IPS-NIHi7 (cell line): ENCODE measurements at regions not wholly inside any gene's neighbourhood (a gene's known extent, or its start where the extent isn't known, plus 50 kb on each side); places are given as distances from the start of the nearest gene placed in this dataset.
A peak's percentile ranks its signal among the peaks of the same experiment; 100 is the strongest.
"Not testable (repeated sequence)": the region's sequence is repeated elsewhere in the genome, so short reads cannot be mapped to it uniquely, and the experiment has no call there.

Experiments used
- DNase-seq: peaks from one replicate; pipeline ENCODE4 v3.0.0; 2012; ENCODE audit warnings: mixed read lengths; ENCODE audit errors: extremely low spot score

DNA sequence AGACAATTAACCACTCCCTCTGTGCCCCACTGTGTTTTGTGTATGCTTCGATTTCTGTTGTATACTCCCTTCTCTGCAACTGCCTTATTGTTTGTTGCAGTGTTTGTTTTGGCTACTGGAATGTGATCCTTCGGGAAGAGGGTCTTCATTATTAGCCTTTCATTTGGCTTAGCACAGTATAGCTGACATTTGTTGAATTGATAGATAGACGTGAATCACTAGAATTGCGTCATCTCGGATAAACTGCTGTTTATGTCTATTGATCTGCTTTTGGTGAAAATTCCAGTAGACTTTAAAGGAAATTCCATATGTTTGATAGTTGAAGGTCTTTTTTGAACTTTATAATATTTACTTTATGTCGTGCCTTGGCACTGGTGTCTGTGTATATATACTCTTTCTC lies 189.9 kb upstream of the EYA4 start:
- DNase-seq, result no peak

DNA sequence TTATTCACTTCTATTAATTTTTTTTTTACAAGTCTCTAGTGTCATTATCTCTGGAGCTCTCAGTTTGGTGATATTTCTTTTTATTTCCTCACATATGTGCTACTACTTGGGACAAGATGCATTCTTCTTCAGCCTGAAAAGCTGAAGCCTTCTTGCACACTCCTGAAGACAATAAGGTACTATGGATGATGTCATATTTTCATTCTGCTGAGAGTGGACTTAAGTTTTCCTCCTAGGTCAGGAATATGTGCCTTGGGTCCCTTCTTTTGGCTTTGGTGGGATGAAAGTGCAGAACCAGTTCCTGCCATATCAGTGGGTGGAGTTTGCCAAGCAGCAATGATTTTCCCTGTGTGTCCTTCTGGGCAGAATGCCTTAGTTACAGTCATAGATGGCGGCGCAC lies 188.7 kb upstream of the EYA4 start:
- no peak for DNase-seq

DNA sequence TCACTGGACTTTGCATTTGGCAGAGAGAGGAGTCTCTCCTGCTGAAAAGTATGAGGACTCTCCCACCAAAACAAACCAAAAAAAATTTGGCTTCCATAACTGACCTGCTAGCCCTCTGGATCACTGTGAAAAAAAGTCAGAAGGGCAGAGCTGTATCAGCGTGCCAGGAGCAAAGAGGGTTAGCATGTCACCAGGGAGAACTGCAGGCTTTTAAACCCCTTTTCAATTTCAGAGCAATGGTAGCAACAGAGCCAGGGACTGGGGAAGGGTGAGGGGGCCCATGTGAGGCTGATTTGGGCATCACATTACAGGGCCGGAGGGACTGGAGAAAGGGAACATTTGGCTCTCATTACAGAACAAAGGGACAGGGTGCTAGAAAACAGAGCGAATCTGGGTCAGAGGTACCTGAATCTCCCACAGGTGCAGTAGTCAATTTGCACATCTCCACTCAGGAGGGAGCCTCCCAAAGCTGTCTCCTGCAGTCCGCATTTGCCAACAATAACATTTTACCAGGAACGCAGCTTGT lies 185.7 kb upstream of the EYA4 start:
- peak; percentile 46 for DNase-seq

DNA sequence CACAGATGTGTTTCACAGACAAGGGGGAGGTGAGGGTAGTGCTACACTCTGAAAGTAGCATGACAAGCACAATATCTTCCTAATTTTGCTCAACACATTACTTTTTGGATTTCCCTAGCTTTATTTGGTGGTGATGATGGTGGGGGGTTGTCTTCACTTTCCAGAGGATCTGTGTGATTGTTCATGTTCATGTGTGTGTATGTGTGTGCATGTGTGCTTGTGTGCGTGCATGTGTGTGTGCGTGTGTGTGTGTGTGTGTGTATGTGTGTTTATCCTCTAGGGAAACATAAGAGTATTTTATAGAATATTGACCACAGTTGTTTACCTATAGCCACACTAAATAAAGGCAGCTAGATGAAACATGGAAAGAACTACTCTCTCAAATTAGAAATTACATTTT lies 183.8 kb upstream of the EYA4 start:
- no peak for DNase-seq

DNA sequence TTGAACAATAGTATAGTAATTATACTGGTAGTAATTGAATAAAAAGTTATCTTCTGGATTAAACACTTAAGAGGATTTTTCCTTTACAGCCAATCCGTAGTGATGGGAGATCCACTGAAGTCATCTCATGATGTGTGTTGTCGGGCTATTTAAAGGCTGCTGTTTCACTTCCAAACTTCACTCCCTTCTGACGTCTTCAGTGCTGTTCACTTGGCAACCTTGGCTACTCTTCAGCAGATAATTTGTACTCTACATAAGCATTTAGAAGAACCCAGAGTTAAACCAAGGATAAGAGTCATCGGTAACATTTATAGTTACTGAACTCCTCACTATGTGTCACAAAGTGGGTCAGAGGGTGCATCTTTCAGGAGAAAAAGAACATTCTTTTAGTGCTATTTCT lies 179.1 kb upstream of the EYA4 start:
- DNase-seq, result no peak

DNA sequence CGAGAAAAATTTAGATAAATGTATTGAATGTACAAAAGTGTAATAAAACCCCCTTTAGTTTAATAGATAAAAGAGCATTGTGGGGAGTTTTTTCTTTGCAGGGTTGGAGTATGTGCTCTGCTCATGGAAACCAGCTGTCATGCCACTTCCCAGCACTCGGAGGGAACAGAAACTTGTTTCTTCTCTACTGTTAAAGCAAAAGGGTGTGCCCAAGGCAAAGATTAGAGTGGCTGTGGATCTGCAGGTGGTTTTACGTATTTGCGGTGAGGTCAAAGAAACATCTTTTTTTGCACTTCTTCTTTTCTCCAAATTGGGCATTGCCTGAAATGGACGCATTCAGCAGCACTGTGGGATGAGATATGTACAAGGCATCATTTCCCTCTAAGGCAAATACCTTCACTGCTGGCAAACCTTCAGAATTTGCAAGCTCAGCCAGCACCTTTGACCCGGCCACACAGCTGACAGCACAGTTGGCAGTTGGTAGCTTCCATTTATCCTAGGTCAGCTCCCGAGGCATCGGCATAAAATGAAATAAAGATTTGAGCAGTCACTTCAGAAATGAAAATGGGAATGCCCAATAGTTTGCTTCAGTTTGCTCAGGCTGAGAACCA lies 178.4 kb upstream of the EYA4 start:
- no peak for DNase-seq

DNA sequence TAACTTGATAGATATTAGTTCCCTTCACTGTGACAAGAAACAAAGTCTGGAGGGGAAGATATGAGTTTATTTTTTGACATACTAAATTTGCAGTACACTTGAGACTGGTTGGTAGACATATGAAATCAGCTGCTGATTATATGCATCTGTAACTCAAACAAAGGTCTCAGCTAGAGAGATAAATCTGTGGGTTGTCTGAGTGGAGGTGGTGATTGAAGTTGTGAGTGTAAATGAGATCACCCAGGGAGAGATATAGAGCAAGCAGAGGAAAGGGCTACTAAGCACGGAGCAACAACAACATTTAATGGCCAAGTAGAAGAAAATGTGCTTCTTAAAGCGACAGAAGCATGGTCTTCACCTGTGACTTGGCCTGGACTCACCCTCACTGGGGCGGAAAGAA lies 173.2 kb upstream of the EYA4 start:
- no peak for DNase-seq

DNA sequence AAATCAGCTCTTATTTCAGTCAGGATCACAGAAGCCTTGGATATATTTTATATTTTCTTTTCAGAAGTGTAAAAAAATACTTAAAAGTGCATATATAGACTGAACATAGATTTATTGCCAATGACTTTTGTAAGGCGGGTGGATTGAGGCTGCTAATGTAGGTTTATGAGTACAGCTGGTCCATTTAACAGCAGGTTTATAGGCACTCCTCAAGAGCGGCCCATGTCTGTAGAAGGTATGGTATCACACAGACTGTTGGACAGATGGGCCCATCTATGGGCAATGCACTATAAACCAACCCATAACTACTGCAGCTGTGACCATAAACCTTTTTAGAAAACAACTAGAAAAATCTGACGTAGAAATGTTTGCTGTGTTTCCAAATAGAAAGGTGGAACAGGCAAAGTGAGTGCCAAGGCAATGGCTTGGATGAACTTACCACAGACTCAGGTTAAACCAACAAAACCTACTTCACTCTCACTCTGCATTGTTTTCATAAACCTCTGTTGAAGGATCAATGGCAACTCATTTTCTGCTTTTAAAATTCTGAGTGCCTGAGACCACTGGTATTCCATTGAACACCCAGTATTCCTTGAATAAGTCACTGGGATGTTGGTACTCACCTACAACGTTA lies 170.6 kb upstream of the EYA4 start:
- no peak for DNase-seq

DNA sequence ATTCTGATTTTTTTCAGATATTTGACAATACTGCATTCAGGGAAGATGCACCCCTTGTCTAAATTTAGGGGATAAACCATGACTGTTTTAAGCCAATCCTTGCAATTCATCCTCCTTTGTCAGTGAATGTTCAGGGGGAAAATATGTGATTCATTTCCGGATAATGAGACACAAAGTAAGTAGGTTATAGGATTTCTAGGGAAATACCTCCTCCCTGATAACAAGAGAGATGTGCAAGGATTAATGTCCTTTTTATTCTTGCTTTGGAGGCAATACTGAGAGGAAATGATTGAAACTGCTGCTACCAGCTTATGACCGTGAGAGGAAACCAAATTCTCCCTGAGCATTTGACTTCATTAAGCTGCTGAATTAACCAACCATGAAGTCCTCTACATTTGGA lies 161.3 kb upstream of the EYA4 start:
- no peak for DNase-seq

DNA sequence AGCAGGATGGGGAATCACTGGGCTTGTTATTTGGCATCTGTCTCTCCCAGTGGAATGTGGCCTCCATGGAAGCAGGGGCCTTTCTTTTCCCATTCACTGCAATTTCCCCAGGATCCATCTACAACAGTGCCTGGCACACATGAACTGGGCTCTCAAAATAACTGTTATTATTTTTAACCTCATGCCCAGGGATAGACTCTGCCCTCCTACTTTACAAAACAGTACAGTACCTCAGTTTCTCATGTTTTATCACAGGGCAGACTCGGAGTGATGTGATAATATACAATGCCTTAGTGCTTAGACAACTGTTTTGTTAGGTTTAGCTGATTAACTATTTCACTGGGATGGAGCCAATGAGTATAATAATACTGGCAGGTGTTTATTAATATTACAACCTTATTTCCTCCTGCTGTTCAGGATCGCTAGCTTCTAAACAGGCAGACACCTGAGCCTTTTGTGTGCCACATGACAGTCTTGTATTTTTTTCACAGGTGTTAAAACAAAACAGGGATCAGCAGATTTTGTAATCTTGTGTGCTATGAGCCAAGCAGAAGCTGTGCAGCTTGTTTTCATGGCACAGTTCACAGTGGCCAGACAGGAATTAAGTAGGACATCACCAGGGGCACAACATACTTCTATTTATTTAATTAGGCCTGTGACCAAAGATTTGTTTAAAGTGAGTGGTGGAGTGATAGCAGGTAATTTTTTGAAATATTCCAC lies 157.7 kb upstream of the EYA4 start:
- DNase-seq, result no peak

DNA sequence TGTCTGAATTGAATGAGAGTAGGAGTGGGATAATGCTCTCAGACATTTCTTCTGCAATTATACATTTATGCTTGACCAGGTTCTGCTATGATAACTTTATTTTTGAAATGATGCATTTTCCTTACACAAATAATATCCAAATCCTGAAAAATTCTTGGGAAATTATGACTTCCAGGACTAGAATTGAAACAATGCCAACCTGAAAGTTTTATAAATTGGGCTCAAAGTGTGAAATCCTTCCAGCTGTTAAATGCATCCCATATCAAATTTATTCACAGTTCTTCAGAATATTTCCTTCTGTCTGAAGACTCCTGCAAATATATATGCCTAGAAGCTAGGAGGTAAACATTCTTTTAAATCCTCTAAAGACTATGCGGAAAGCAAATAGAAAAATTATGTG lies 155.7 kb upstream of the EYA4 start:
- DNase-seq, result no peak

DNA sequence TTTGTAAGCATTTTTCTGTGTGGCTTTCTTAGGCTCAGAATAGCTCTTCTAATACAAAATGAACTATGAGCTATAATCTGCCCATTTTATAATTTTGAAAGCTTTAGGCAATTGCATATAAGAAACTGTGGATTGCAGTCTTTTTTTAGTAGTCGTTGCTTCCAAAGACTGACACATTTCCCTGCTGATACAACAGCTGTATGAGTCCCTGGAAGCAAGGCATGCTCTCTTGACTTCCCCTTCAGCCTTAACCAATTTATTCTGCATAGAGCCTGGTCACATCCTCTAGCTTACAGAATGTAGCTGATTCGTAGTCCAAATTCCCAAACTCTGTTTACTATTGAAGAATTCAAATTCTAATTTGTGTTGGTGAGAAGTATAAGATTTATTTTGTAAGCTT lies 155.3 kb upstream of the EYA4 start:
- no peak for DNase-seq

DNA sequence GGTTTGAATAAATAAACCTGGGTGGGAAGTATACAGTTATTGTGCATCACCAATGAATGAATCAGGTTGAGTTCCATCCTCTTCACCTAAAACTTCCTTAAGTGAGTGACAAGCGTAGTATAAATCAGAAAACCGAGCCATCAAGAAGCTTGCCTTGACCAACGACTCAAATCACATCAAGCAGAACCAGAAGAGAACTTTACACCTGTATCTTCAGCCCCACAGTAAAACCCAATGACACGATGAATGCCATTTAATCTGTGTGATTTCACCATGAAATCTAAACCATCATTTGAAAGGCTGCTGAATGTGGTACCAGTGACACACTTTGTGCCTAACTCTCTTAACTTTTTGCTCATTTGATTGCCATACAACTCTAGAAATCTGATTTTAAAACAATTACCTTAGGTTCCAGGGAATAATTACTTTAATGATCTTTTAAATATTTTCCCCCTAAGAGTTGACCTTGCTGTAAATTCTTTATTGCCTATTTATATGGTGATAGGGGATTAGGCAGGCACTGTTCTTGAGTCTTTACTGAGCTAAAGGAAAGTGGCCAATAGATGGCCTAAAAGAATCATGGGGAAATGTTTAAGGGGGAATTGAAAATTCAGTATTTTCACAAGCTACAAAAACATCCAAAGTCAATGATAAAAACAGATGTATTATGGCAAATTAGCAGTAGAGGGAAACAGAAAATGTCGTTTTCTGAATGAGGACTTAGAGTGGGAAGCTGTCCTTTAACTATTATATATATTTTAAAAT lies 152.0 kb upstream of the EYA4 start:
- no peak for DNase-seq

DNA sequence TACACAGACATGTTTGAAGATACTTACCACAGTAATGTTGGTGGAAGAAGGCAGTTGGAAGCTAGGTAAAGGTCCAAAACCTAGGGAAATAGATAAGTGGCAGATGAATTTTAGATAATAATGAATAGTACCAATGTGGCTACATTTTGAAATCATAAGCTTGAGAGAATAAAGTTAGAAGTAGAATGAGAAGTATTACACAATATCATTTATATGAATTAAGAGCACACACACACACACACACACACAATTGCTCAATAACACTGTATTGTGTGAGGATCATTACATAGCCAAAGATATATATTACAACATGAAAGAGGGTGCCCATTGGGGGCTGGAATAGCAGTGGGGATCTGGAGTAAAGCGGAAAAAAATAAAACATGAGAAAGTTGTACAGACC lies 149.0 kb upstream of the EYA4 start:
- no peak for DNase-seq

DNA sequence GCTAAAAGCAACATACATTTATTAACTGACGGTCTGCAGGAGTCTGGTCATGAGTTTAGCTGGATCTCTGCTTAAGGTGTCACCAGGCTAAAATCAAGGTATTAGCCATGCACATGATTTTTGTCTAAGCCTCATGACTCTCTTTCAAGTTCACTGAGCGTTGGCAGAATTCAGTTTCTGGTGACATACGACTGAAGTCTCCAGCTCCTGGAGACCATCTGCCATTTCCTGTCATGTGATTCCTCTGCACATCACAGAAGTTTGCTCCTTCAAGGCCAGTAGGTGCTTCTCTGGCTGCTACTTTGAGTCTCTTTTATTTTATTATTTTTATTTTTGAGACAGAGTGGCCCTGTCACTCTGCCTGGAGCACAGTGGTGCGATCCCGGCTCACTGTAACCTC lies 148.4 kb upstream of the EYA4 start:
- no peak for DNase-seq

DNA sequence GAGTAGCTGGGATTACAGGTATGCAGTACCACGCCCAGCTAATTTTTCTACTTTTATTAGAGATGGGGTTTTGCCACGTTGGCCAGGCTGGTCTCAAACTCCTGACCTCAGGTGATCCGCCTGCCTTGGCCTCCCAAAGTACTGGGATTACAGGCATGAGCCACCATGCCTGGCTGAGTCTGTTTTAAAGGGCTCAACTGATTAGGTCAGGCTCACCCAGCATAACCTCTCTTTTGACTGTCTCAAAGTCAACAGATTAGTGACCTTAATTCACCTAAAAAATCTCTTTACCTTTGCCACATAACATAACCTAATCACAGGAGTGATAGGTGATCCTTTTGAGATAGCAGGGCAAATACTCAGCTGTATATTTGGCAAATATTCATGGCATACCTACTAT lies 147.9 kb upstream of the EYA4 start:
- not testable (repeated sequence) for DNase-seq

DNA sequence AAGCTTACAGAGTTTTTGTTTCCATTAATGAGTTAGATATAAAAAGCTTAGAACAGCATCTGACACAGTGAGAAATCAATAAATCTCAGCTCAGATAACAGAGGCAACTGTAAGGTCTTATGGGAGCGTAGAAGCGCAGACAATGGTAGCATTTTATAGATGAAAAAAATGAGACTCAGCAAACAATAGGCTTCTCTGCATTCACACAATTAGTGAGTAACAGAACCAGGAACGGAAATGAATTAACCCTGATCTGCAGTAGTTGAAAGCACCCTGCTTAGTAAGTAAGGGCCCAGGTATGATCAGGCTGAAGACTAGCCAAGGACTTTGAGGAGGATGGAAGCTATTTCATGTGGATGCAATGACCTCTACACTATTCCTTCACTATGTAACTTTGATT lies 147.2 kb upstream of the EYA4 start:
- no peak for DNase-seq

DNA sequence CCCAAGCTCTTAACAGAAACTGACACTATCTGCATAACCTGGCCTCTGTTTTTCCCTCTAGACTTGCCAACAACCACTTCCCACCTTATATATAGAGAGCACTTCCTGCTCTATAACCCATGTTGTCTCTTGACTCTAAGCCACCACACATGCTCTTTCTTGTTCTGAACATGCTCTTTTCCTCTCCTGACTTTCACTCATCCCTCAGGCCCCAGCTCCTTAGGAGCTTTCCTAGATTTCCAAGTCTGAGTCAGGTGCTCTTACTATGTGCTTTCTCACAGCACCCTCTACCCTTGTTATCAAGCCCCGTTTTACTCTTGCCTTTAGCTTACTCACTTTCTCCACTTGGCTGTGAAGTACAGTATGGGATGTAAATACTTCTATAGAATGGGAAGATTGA lies 143.9 kb upstream of the EYA4 start:
- no peak for DNase-seq

DNA sequence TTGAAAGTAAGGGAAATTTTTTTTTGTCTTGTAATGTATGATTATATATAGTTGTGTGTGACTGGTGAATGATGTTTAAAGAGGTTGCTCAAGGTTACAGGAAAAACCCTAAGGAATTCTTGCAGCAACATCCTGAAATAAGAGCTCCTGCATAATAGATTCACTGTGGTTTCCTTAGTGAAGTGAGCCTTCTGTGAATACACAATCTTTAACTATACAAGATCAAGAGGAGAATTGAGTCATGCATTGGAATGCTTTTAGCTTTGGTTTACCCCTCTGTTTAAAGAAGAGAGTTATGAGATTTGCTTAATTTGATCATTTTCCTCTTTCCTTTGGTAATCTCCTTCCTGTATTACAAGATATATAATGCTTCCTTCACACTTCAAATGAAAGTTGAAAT lies 141.6 kb upstream of the EYA4 start:
- DNase-seq, result no peak

DNA sequence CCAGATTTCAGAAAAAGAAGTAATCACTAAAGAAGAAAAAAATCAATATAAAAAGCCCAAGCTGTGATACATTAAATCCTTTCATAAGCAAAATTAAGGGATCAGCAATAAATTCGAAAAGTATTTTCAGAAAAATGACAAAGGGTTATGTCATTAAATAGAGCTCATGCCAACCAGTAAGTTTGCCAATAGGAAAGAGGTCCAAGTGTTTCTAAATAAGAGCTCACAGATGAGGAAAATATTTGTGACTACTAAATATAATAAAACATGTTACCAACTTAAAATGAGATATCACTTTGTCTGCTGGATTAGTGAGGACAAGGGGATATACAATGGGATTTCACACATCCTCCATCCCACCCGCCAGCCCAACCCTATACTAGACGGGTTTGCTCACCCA lies 140.3 kb upstream of the EYA4 start:
- DNase-seq, result no peak

DNA sequence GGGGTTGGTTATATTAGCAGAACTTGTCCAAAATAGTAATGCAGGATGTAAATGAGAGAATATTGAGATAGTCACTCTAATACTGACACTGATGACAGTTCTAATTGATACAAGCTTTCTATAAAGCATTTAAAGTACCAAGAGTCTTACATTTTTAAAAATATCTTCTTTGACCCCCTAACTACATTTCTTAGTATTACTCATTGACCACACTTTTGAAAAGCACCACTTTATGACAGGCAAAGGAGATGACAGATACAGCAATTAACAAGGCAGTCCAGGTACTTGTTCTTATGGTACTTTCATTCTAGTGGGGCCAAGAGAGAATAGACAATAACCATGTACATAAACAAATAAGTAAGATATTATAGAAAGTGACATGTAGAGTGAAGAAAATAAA lies 139.4 kb upstream of the EYA4 start:
- DNase-seq, result no peak

DNA sequence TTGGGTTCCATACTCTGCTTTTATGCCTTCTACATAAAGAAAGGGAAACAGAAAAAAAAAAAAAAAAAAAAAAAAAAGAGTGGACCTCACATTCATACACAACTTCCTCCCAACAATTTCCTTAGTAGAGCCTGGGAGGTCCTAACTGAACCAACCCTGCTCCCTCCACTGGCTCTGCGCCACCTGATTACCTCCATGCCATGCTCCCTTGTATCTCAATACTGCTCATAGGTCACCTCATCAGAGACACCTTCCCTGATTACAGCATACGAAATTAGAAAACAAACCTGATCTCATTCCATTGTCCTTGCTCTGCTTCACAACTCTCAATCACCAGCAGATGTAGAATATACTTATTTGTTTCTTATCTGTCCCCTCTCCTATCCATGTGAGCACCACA lies 134.2 kb upstream of the EYA4 start:
- no peak for DNase-seq

DNA sequence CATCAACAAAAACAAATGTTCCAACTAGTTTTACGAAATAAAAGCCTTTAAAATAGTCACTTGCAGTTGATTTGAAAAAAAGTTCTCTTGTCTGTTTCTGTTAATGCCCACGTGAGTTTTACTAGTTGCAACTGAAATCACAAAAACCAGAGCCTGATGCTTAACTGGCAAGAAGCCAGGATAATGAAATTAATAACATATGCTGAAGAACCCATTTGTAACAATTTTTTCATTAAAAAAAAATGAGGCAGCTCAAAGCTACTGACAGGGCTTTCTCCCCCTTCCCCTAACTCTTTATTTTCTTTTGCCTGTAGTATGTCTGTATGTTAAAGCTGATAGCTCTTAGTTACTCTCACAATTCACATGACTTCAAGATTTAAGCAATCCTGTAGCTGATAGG lies 132.7 kb upstream of the EYA4 start:
- no peak for DNase-seq
